Fibroblast of mammary gland (primary cell): ENCODE measurements at regions not wholly inside any gene's neighbourhood (a gene's known extent, or its start where the extent isn't known, plus 50 kb on each side); places are given as distances from the start of the nearest gene placed in this dataset.

Source experiments
- DNase-seq: peaks from one replicate; pipeline ENCODE4 v3.0.0-alpha.2; 2010; ENCODE audit warnings: low read depth
- H3K4me3 ChIP-seq: 2 replicates; pipeline ENCODE4 v1.5.1; 2011; ENCODE audit warnings: low read depth, mild to moderate bottlenecking, low read length, moderate library complexity; ENCODE audit not compliant: control insufficient read depth
- TF ChIP-seq, protein P1 (sequence below): conservative IDR thresholded peaks from 2 replicates; pipeline ENCODE4 v1.5.1; 2011; ENCODE audit warnings: low read depth, low read length, inconsistent platforms; ENCODE audit not compliant: control insufficient read depth, insufficient read depth

DNA sequence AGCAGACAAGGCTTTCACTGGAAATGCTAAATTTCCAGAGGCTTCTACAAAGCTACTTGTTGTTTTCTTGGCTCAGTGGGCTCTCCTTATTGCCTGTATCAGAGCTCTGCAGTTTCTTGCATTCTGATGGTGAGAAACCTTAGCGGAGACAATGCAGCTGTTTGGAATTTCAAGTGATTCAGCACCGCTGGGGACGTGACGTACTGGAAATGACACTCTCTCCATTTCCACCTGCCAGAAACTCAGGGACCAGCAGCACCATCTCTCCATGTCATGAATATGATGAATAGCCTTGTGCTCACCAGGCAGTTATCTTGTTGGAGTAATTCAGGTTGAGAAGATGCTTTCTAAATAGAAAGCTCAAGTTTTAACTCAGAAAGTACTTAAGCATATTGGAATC lies 497.2 kb upstream of the DEPDC1 start:
- TF ChIP-seq, protein P1, sequence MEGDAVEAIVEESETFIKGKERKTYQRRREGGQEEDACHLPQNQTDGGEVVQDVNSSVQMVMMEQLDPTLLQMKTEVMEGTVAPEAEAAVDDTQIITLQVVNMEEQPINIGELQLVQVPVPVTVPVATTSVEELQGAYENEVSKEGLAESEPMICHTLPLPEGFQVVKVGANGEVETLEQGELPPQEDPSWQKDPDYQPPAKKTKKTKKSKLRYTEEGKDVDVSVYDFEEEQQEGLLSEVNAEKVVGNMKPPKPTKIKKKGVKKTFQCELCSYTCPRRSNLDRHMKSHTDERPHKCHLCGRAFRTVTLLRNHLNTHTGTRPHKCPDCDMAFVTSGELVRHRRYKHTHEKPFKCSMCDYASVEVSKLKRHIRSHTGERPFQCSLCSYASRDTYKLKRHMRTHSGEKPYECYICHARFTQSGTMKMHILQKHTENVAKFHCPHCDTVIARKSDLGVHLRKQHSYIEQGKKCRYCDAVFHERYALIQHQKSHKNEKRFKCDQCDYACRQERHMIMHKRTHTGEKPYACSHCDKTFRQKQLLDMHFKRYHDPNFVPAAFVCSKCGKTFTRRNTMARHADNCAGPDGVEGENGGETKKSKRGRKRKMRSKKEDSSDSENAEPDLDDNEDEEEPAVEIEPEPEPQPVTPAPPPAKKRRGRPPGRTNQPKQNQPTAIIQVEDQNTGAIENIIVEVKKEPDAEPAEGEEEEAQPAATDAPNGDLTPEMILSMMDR = no peak
- no peak for DNase-seq
- no peak overlapping the region for H3K4me3 ChIP-seq

DNA sequence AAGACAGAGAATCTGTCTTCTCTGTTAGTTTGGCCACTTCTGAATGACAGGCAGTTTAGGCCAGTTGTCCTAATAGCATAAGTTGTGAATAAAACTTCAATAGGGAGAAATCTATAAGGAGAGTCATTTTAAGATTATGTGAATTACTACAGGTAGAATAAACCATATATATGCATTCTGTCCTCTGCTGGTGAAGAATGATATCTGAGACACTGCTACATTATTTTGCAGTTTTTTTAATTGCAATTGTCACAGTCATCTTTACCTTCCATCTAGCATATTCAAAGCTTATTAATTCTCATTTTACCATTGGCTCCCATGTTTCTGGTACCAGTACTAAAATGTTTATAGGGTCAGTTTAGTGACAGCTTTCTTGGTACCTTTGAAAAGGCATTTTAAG lies 519.6 kb upstream of the DEPDC1 start:
- DNase-seq = no peak
- TF ChIP-seq, protein P1 = no peak
- no peak overlapping the region for H3K4me3 ChIP-seq

DNA sequence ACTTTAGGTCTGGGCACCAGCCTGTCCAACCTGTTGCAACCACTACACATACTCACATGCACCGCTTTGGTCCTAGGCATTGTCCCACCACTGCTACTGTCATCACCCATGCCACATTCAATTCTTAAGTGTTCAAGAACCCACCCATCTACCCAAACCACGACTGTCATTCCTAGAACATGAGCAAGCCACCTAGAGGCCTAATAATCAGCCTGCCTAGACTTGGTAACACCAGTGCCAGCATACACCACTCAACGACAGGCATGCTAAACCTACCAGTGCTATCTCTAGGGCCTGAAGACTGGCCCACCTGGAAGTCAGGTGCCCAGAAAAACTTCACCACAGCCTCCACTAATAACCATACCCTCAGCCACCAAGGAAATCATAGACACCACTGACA lies 532.8 kb upstream of the DEPDC1 start:
- TF ChIP-seq, protein P1 = no peak
- DNase-seq = no peak
- no peak overlapping the region for H3K4me3 ChIP-seq

DNA sequence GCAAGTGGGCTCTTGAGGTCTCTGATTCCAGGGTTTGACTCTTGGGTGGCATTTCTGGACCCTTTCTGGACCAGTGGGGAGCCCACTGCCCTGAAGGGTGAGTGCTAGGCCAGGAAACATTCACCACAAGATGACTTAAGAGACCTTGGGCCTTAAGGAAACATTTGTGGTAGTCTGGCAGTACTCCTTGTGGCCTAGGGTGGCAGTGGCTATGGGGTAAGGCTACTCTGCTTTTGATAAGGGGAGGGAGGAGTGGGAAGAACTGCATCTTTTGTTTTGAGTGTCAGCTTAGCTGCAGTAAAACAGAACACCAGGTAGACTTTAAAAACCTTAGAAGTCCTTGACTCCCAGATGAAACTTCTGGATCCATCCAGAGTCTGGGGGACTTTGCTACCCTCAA lies 529.3 kb upstream of the LRRC7 start:
- DNase-seq = no peak
- TF ChIP-seq, protein P1 = no peak
- H3K4me3 ChIP-seq = no peak overlapping the region

DNA sequence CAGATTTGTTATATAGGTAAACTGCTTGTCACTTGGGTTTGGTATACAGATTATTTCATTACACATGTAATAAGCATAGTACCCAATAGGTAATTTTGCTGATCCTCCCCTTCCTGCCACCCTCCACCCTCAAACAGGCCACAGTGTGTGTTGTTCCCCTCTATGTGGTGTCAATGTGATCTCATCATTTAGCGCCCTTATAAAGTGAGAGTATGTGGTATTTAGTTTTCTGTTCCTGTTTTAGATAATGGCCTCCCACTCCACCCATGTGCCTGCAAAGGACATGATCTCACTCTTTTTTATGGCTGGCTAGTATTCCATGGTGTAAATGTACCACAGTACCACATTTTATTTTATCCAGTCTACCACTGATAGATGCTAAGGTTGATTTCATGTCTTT lies 522.1 kb upstream of the LRRC7 start:
- no peak for DNase-seq
- H3K4me3 ChIP-seq = no peak overlapping the region
- TF ChIP-seq, protein P1 = no peak

DNA sequence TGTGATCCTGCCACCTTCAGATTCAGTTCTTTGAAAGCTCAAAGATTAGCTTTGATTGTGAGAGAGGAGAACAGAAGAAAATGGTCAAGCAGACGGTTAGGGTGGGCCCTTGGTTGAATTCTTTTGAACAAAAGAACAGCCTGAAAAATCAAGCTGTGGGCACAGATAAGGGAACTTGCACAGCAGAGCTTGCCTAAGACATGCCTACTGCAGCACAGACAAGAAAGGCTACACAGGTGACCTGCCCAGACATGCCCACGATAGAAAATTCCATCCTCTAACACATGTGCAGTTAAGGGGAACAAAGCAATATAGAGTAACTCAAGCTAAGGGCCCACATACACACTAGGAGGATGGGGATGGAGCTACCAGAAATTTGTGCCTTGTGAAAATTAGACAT lies 512.5 kb upstream of the LRRC7 start:
- TF ChIP-seq, protein P1 = no peak
- no peak for DNase-seq
- no peak overlapping the region for H3K4me3 ChIP-seq

DNA sequence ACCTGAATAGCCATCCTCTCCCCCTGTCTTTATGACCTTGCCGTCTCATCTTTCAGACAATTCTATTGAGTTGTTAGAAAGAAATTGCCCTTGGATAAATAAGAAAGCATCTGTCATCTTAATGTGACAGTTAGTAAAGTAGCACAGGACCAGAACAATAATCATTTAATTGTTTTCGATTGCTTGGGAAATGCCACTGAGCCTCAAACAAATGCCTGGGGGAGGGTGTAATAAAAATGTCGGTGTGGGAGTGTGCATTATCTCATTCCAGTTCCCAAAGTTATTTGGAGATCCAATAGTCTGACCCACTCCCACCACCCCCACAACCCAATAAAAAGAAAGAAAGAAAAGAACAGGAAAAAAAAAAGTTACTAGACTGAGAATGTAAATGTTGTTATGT lies 509.3 kb upstream of the LRRC7 start:
- H3K4me3 ChIP-seq = no peak overlapping the region
- TF ChIP-seq, protein P1 = no peak
- DNase-seq = no peak
